ENCODE measurements at regions not wholly inside any gene's neighbourhood (a gene's known extent, or its start where the extent isn't known, plus 50 kb on each side); places are given as distances from the start of the nearest gene placed in this dataset.

- H3K36me3 Mint-ChIP-seq: no peaks in the 10 kb centered on the region
- H3K27me3 Mint-ChIP-seq (ENCODE audit: low read depth): no peaks in the 10 kb centered on the region
- H3K4me1 Mint-ChIP-seq: peaks cover 22% of the 10 kb centered on the region
- ATAC-seq (no peak), DNase-seq (ENCODE audit: low spot score) (no peak)
- POLR2A ChIA-PET: no interaction called here
- no peaks in the 10 kb centered on the region for H3K9me3 Mint-ChIP-seq
- H3K4me3 Mint-ChIP-seq: no peak overlapping the region
- CTCF ChIA-PET: no interaction called here
- TF ChIP-seq ZNF396 (CRISPR knock-in tag; IDR thresholded peaks at IDR 0.05; ENCODE audit: borderline replicate concordance): no peak
- no peak for TF ChIP-seq ZBTB21 (CRISPR knock-in tag; IDR thresholded peaks at IDR 0.05; ENCODE audit: borderline replicate concordance)
- TF ChIP-seq NFATC4 (CRISPR knock-in tag; IDR thresholded peaks at IDR 0.05): no peak
- no peak for TF ChIP-seq EMX1 (CRISPR knock-in tag; IDR thresholded peaks at IDR 0.05)
- no peak for TF ChIP-seq PRDM15 (CRISPR knock-in tag; IDR thresholded peaks at IDR 0.05)
- TF ChIP-seq E2F5 (CRISPR knock-in tag; IDR thresholded peaks at IDR 0.05): no peak
- no peak for TF ChIP-seq ZNF671 (CRISPR knock-in tag; IDR thresholded peaks at IDR 0.05)
- no peak for TF ChIP-seq PRRX2 (CRISPR knock-in tag; IDR thresholded peaks at IDR 0.05)
- TF ChIP-seq NFYB (CRISPR knock-in tag; conservative IDR thresholded peaks at IDR 0.05; ENCODE audit: low read depth): no peak
- no peak for TF ChIP-seq CBFB (CRISPR knock-in tag; IDR thresholded peaks at IDR 0.05; ENCODE audit: low read depth)
- TF ChIP-seq ZNF532 (CRISPR knock-in tag; IDR thresholded peaks at IDR 0.05; ENCODE audit: borderline replicate concordance): no peak
- TF ChIP-seq, protein P1, sequence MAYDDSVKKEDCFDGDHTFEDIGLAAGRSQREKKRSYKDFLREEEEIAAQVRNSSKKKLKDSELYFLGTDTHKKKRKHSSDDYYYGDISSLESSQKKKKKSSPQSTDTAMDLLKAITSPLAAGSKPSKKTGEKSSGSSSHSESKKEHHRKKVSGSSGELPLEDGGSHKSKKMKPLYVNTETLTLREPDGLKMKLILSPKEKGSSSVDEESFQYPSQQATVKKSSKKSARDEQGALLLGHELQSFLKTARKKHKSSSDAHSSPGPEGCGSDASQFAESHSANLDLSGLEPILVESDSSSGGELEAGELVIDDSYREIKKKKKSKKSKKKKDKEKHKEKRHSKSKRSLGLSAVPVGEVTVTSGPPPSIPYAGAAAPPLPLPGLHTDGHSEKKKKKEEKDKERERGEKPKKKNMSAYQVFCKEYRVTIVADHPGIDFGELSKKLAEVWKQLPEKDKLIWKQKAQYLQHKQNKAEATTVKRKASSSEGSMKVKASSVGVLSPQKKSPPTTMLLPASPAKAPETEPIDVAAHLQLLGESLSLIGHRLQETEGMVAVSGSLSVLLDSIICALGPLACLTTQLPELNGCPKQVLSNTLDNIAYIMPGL (CRISPR knock-in tag; IDR thresholded peaks at IDR 0.05): no peak
- no peak for TF ChIP-seq FOXK1 (CRISPR knock-in tag; IDR thresholded peaks at IDR 0.05)
- TF ChIP-seq, protein P2, sequence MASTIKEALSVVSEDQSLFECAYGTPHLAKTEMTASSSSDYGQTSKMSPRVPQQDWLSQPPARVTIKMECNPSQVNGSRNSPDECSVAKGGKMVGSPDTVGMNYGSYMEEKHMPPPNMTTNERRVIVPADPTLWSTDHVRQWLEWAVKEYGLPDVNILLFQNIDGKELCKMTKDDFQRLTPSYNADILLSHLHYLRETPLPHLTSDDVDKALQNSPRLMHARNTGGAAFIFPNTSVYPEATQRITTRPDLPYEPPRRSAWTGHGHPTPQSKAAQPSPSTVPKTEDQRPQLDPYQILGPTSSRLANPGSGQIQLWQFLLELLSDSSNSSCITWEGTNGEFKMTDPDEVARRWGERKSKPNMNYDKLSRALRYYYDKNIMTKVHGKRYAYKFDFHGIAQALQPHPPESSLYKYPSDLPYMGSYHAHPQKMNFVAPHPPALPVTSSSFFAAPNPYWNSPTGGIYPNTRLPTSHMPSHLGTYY (CRISPR knock-in tag; IDR thresholded peaks at IDR 0.05): no peak
- TF ChIP-seq JAZF1 (CRISPR knock-in tag; IDR thresholded peaks at IDR 0.05): no peak
- no peak for TF ChIP-seq RELA (CRISPR knock-in tag; IDR thresholded peaks at IDR 0.05; ENCODE audit: borderline replicate concordance)
- TF ChIP-seq, protein P3, sequence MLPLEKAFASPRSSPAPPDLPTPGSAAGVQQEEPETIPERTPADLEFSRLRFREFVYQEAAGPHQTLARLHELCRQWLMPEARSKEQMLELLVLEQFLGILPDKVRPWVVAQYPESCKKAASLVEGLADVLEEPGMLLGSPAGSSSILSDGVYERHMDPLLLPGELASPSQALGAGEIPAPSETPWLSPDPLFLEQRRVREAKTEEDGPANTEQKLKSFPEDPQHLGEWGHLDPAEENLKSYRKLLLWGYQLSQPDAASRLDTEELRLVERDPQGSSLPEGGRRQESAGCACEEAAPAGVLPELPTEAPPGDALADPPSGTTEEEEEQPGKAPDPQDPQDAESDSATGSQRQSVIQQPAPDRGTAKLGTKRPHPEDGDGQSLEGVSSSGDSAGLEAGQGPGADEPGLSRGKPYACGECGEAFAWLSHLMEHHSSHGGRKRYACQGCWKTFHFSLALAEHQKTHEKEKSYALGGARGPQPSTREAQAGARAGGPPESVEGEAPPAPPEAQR (CRISPR knock-in tag; IDR thresholded peaks at IDR 0.05): no peak
- TF ChIP-seq STAT6 (CRISPR knock-in tag; conservative IDR thresholded peaks at IDR 0.05; ENCODE audit: low read depth): no peak
- no peak for TF ChIP-seq NFE2L1 (CRISPR knock-in tag; IDR thresholded peaks at IDR 0.05)
- no peak for TF ChIP-seq MYBL2 (CRISPR knock-in tag; IDR thresholded peaks at IDR 0.05)
- no peak overlapping the region for H3K27ac Mint-ChIP-seq
These were observed 443.1 kb downstream of the TTLL7 start for GRCh38 chr1:83555871-83556270.
